IPS-20b (cell line): ENCODE measurements at regions not wholly inside any gene's neighbourhood (a gene's known extent, or its start where the extent isn't known, plus 50 kb on each side); places are given as distances from the start of the nearest gene placed in this dataset.
"Not testable (repeated sequence)": the region's sequence is repeated elsewhere in the genome, so short reads cannot be mapped to it uniquely, and the experiment has no call there.

Experiments
- H3K27ac ChIP-seq: one replicate; pipeline ENCODE4 v1.5.1; 2013; ENCODE audit warnings: low read length
- H3K27me3 ChIP-seq: 2 replicates; pipeline ENCODE4 v1.6.1; 2013; ENCODE audit warnings: mild to moderate bottlenecking, low read length, inconsistent platforms; ENCODE audit not compliant: insufficient read depth
- H3K36me3 ChIP-seq: 2 replicates; pipeline ENCODE4 v1.6.1; 2013; ENCODE audit warnings: low read depth, mild to moderate bottlenecking, inconsistent platforms, low read length, moderate library complexity; ENCODE audit not compliant: insufficient read depth
- H3K4me1 ChIP-seq: 2 replicates; pipeline ENCODE4 v1.6.1; 2013; ENCODE audit warnings: mild to moderate bottlenecking, control low read depth, inconsistent platforms, low read length, moderate library complexity; ENCODE audit not compliant: insufficient read depth
- H3K4me3 ChIP-seq: 2 replicates; pipeline ENCODE4 v1.5.1; 2013; ENCODE audit warnings: mild to moderate bottlenecking, low read length, inconsistent platforms
- H3K9ac ChIP-seq: 2 replicates; pipeline ENCODE4 v1.6.1; 2013; ENCODE audit warnings: low read depth, mild to moderate bottlenecking, inconsistent platforms, low read length, moderate library complexity
- H3K9me3 ChIP-seq: 2 replicates; pipeline ENCODE4 v1.6.1; 2013; ENCODE audit warnings: mild to moderate bottlenecking, low read depth, low read length, inconsistent platforms; ENCODE audit not compliant: insufficient read depth

- no peaks in the 10 kb centered on the region for H3K36me3 ChIP-seq
- no peaks in the 10 kb centered on the region for H3K27me3 ChIP-seq
- peaks cover 19% of the 10 kb centered on the region; the same call in 1 of the 2 replicates for H3K4me1 ChIP-seq
- peak overlapping the region; percentile 19; the same call in 1 of the 2 replicates for H3K4me3 ChIP-seq
- no peak overlapping the region for H3K9ac ChIP-seq
- H3K27ac ChIP-seq: no peak overlapping the region
- no peaks in the 10 kb centered on the region; the same call in 1 of the 2 replicates for H3K9me3 ChIP-seq
Measured at GRCh38 chr3:168693870-168694269, 598.1 kb upstream of the GOLIM4 start.

GRCh38 chr3:168688267-168688666 lies 592.5 kb upstream of the GOLIM4 start:
- Histone ChIP-seq H3K27ac (no peak overlapping the region), H3K36me3 (no peaks in the 10 kb centered on the region), H3K27me3 (no peaks in the 10 kb centered on the region), H3K4me1 (peaks cover 4% of the 10 kb centered on the region; the same call in 1 of the 2 replicates), H3K9ac (no peak overlapping the region), H3K9me3 (no peaks in the 10 kb centered on the region), H3K4me3 (no peak overlapping the region)

GRCh38 chr3:168684519-168684918 lies 588.8 kb upstream of the GOLIM4 start:
- Histone ChIP-seq H3K4me3 (no peak overlapping the region), H3K4me1 (no peaks in the 10 kb centered on the region), H3K27ac (no peak overlapping the region), H3K36me3 (no peaks in the 10 kb centered on the region), H3K9ac (no peak overlapping the region), H3K27me3 (no peaks in the 10 kb centered on the region), H3K9me3 (no peaks in the 10 kb centered on the region)

GRCh38 chr3:168678730-168679129 lies 583.0 kb upstream of the GOLIM4 start:
- Histone ChIP-seq H3K27ac (no peak overlapping the region), H3K9ac (no peak overlapping the region), H3K4me3 (no peak overlapping the region), H3K36me3 (no peaks in the 10 kb centered on the region), H3K27me3 (no peaks in the 10 kb centered on the region), H3K9me3 (no peaks in the 10 kb centered on the region), H3K4me1 (no peaks in the 10 kb centered on the region)

GRCh38 chr3:168671091-168671490 lies 575.4 kb upstream of the GOLIM4 start:
- no peak overlapping the region for H3K27ac ChIP-seq
- no peaks in the 10 kb centered on the region for H3K4me1 ChIP-seq
- H3K27me3 ChIP-seq: no peaks in the 10 kb centered on the region
- H3K9ac ChIP-seq: no peak overlapping the region
- no peaks in the 10 kb centered on the region for H3K36me3 ChIP-seq
- H3K4me3 ChIP-seq: no peak overlapping the region
- no peaks in the 10 kb centered on the region for H3K9me3 ChIP-seq

- not testable (repeated sequence) for H3K36me3 ChIP-seq, H3K4me1 ChIP-seq, H3K4me3 ChIP-seq, H3K27ac ChIP-seq, H3K9me3 ChIP-seq, H3K9ac ChIP-seq, H3K27me3 ChIP-seq
Measured at GRCh38 chr3:168660879-168661657, 565.3 kb upstream of the GOLIM4 start.

GRCh38 chr3:168659015-168659414 lies 563.3 kb upstream of the GOLIM4 start:
- Histone ChIP-seq H3K4me1 (peaks cover 9% of the 10 kb centered on the region; the same call in 1 of the 2 replicates), H3K9ac (no peak overlapping the region), H3K4me3 (no peak overlapping the region), H3K27me3 (no peaks in the 10 kb centered on the region), H3K27ac (no peak overlapping the region), H3K9me3 (no peaks in the 10 kb centered on the region), H3K36me3 (no peaks in the 10 kb centered on the region)

GRCh38 chr3:168655611-168656010 lies 559.9 kb upstream of the GOLIM4 start:
- Histone ChIP-seq H3K4me1 (peaks cover 18% of the 10 kb centered on the region; the same call in 1 of the 2 replicates), H3K27me3 (no peaks in the 10 kb centered on the region), H3K4me3 (no peak overlapping the region), H3K27ac (no peak overlapping the region), H3K9ac (no peak overlapping the region), H3K36me3 (no peaks in the 10 kb centered on the region), H3K9me3 (no peaks in the 10 kb centered on the region)

- Histone ChIP-seq H3K9ac (no peak overlapping the region), H3K9me3 (no peaks in the 10 kb centered on the region), H3K27me3 (no peaks in the 10 kb centered on the region), H3K36me3 (no peaks in the 10 kb centered on the region), H3K27ac (no peak overlapping the region), H3K4me1 (peaks cover 18% of the 10 kb centered on the region; the same call in 1 of the 2 replicates), H3K4me3 (no peak overlapping the region)
Measured at GRCh38 chr3:168654700-168655099, 559.0 kb upstream of the GOLIM4 start.

- no peak overlapping the region for H3K9ac ChIP-seq
- H3K27ac ChIP-seq: no peak overlapping the region
- H3K36me3 ChIP-seq: no peaks in the 10 kb centered on the region
- H3K4me3 ChIP-seq: no peak overlapping the region
- no peaks in the 10 kb centered on the region for H3K9me3 ChIP-seq
- peaks cover 18% of the 10 kb centered on the region; the same call in 1 of the 2 replicates for H3K4me1 ChIP-seq
- no peaks in the 10 kb centered on the region for H3K27me3 ChIP-seq
Measured at GRCh38 chr3:168653255-168653654, 557.5 kb upstream of the GOLIM4 start.

- H3K4me1 ChIP-seq: peaks cover 6% of the 10 kb centered on the region; the same call in 1 of the 2 replicates
- no peaks in the 10 kb centered on the region for H3K9me3 ChIP-seq
- no peaks in the 10 kb centered on the region for H3K36me3 ChIP-seq
- H3K27ac ChIP-seq: no peak overlapping the region
- no peak overlapping the region for H3K9ac ChIP-seq
- no peaks in the 10 kb centered on the region for H3K27me3 ChIP-seq
- no peak overlapping the region for H3K4me3 ChIP-seq
Measured at GRCh38 chr3:168648321-168648720, 552.6 kb upstream of the GOLIM4 start.

GRCh38 chr3:168647582-168647981 lies 551.9 kb upstream of the GOLIM4 start:
- no peaks in the 10 kb centered on the region for H3K36me3 ChIP-seq
- H3K4me1 ChIP-seq: no peaks in the 10 kb centered on the region
- H3K27me3 ChIP-seq: no peaks in the 10 kb centered on the region
- no peak overlapping the region for H3K27ac ChIP-seq
- no peaks in the 10 kb centered on the region for H3K9me3 ChIP-seq
- H3K9ac ChIP-seq: no peak overlapping the region
- H3K4me3 ChIP-seq: no peak overlapping the region
